ENCODE measurements at regions not wholly inside any gene's neighbourhood (a gene's known extent, or its start where the extent isn't known, plus 50 kb on each side); places are given as distances from the start of the nearest gene placed in this dataset.

DNA sequence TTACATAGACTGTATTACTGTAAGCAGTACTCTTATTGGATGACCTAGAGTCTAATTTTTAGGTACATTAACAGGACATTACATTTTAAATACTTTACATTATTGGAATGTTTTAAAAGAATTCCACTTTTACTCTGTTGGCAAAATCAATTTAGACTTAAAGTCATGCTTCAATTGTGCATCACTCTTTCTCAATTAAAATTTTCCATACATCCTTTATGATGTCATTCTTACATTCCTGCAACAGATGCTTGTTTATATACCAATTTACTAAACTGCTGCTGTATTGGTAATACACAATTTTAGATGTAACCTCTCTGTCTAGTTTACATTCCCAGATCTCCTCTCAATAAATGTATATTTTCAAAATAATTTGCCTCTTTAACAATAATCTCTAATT lies 440.1 kb downstream of the ZEB2 start:
- DNase-seq (ENCODE audit: low spot score), result no peak

DNA sequence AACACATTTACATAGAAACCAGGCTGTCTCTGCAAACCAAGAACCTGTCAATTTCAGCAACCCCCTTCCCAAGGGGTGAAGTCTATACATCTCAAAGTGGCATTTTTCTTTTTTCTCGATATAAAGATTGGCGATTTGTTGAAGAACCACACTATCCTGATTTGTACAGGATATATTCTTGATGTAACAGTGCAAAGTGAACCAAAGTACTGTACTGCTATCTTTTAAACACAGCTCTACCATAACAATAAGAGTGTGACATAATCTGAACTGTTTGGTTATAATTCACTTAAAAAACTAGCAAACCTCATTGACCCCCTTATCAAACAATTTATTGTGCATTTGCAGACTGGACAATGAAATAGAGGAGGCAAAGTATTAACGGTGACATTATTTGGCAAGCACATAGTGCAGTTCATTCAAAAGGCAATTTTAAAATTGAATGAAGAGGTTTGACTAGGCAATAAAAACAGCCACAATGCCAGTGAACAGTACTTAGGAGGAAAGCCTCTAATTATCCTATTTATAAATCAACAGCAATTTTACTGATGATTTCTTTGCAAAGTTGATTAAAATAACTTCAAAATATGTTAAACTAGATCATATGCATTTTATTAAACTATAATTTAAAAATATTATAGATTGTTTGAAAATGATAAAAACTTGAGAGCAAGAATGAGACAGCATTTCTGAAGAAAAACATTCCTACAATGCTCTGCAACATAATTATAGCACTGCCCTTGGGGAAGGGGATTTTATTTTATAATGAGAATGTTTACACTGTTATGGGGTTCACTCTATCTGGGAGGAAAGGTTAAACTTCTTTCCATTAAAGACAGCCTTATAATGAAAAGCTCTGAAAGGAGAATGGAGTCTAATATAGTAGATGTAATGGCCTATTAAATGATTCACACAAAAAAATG lies 440.9 kb downstream of the ZEB2 start:
- no peak for DNase-seq (ENCODE audit: low spot score)

DNA sequence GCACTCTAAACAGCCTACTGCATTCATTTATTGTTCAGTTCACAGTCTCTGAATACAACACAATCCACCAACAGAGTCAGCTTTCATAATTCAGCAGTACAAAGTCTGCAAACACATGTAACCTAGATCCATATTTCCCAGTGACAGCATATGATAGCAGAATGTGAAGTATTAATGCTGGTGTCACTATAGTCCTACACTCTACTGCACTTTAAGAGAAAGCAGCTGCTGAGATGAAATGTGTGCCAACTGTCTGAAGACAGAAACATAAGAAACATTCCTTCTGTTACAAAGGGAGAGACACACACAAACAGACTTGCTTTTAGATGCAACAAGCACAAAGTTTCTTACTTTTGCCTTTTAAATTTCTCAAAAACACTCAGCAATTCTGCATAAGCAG lies 441.8 kb downstream of the ZEB2 start:
- no peak for DNase-seq (ENCODE audit: low spot score)

DNA sequence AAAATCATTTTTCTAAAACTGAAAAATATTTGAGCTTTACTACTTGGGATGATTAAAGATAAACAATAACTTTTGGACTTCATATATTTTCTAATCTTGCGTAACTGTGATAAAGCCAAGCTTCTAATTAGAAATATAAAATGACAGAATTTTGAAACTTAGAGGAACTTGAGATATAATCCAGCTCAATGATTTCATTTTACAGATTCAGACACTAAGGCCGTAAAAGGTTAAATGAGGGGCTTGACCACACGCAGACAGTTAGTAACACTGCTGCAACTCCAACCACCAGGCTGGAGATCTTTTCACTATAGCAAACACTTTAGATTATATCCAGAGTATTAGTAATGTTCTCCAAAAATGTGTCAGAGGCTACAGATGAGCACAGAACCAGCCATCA lies 445.5 kb downstream of the ZEB2 start:
- no peak for DNase-seq (ENCODE audit: low spot score)

DNA sequence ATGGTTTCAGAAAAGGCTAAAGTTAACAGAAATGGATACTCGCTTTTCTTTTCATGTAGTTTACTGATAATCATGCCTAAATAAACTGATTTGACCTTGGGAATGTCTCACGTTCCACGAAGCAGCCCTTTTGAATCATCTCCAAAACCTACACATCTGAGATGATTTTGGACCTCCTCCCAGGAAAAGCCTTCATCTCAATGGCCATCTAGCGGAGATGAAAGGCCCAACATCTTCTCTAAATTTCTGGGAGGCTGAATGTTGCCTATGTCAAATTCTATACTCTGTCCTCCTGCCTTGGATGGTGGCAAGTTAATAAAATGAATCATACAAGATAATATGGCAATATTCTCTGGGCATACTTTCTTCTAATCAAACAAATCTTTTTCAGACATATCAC lies 448.5 kb downstream of the ZEB2 start:
- DNase-seq (ENCODE audit: low spot score), result no peak

DNA sequence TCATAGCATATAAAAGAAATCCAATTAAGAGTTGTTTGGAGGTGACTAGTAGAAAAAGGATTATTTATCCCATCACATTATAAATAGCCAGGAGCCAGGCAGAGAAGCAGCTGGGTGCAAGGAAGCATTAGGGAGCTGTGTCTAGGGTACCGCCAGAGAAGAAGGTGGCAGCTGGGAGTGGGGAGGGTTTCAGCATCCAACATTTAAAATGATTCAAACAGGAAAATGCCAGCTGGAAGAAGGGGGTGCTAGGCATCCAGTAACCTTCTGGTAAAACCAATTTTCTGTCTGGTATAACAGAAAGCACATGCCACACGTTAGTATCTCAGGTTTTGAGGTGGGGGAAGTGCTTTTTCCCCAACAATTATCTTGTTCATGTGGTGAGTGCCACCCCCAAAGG lies 452.4 kb downstream of the ZEB2 start:
- DNase-seq (ENCODE audit: low spot score), result no peak

DNA sequence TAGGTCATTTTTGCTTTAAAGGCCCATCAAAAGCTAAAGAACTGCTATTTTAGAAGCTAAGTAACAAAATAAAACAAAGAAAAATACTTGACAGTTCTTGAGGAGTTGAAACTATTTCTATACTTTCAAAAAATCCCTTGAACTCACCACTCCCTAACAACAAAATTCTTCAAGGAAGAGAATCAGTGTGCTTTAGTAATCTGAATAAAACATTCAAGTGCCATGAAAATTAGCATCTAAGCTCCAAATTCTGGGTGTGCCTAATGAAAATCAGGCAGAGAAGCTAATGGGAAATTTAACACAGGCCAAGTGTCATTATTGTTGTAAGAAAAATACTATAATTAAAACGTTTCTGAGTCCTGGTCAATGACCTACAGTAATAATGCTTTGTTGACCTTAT lies 456.3 kb downstream of the ZEB2 start:
- DNase-seq (ENCODE audit: low spot score), result no peak

DNA sequence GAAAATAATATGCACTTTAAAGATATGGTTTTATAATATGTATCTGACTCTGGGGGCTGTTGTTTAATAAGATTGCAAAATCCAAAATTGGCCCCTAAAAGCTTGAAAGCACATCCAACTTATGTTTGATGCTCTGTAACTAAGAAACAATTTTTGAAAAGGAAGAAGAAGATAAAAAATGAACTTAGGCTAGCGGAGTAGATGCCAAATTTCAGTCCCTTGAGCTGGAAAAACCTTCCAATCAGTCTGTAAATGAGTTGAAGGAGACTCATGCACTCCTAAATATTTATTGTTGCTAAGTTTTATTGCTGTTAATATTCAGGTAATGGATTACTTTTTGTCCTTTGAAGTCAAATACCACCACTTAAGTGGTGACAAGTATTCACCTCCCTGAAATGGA lies 465.0 kb downstream of the ZEB2 start:
- no peak for DNase-seq (ENCODE audit: low spot score)

DNA sequence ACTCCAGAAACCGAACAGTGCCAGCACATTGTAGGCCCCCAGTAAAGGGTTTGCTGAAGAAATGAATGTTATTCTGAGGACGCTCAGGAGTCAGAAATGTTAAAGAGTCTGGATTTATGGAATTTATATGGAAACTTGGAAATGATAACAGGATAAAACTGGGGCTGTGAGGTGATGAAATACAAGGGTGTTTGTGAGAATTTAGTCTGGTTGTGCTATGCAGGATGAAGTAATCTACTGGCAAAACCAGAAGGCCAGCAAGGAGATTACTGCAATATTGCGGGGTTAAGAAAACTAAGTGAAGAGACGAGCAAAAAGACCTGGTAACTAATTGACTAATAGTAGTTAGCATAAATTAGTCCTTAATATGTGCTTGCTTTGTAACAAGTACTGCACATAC lies 467.8 kb downstream of the ZEB2 start:
- no peak for DNase-seq (ENCODE audit: low spot score)

DNA sequence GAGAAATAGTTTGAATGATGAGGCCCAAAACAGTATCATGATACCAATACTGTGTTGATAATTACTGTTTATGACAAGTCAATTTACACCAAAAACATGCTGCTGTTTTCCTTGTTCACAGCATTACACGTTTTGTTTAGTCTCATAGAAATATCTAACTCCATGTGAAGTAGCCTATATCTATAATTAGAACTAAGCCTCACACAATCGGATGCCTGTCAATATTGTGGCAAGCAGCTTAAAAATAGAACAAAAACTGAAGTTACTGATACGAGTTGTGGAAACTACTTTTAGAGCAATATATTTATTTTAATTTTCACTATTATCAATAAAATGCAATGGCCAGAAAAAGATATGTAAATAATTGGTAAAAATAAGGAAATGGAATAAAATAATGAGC lies 470.8 kb downstream of the ZEB2 start:
- DNase-seq (ENCODE audit: low spot score), result no peak

DNA sequence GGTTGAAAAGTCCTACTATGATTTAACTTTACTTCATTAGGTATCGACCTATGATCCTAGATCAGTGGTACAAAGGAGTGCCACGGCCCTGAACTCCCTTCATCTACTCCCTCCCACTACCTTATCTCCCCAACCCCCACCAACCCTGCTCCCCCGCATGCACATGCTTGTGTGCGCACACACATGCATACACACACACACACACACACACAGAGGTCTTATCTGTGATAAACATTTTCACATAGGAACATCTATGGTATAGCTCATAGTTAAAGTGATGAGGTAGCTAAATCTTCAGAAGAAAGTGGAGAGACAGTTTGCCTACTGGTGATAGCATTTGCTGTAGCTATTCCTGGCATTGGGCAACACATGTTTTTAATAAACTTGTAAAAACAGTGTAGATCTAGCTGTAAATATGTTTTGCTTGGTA lies 471.3 kb downstream of the ZEB2 start:
- DNase-seq (ENCODE audit: low spot score), result no peak

DNA sequence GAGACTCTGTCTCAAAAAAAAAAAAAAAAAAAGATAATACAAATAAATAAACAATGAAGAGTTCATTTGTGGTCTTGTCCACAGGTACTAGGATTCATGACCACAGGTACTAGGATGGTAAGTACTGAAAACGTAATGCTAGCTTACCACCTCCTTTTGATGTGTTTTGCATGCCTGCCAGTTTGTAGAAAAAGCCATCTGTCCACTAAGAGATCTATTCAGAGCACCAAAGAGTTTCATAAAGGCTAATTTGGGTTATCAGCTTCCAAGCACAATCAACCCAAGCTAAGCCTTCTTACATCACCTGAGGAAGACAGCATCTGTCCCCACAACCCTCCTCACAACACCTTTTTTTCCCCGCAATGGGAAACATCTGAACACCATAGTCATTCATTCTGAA lies 477.2 kb downstream of the ZEB2 start:
- DNase-seq (ENCODE audit: low spot score), result no peak

DNA sequence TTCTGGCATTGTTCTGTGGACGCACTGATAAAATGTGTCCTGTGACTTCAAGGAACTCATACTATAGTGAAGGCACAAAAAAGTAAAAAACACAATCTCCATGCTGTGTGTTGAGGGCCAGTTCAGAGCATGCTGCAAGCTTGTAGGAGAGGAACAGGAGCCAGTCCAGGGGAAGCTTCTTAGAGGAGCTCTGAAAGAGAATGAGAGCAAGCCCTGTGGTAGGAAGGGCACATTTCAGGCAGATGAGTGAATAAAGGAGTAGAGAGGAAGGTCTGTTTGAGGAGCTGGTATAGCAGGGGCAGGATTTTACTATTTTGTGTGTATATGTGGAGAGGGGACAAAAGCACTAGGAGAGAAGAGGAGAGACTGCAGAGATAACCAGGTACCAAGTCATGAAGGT lies 478.3 kb downstream of the ZEB2 start:
- DNase-seq (ENCODE audit: low spot score), result no peak

DNA sequence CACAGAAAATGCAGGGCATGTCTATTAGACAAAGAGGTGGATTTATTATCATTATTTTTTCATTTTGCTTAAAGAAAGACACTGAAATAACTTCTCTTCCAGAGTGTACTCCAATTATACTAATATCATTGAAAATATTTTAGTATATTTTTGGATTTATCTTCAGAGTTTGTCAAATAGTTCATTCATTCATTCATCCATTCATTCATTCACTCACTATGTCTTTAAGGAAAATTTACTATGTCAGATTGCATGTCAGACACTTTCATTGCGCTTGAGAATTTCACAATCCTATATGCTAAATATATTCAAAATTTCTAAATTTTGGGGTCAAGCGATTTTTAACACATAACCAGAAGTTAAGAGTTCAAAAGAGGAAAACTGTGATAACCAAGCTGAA lies 479.1 kb downstream of the ZEB2 start:
- no peak for DNase-seq (ENCODE audit: low spot score)

DNA sequence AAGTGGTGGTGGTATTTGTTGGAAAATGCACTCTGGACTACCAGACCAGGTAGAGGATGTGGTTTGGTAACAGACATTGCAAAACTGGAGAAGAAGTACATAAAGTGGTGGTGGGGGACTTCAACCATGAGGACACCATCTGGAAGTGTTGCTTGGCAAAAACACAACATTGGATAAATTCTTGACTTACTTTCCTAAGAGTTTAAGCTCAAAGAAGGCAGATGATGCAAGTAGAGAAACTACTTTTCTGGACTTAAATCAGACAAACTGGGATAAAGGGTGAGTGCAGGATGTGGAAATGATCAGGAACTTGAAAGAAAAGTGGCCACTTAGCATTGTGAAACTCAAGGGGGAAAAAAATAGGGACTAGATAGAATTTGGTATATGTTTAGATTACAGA lies 487.4 kb downstream of the ZEB2 start:
- DNase-seq (ENCODE audit: low spot score), result no peak

DNA sequence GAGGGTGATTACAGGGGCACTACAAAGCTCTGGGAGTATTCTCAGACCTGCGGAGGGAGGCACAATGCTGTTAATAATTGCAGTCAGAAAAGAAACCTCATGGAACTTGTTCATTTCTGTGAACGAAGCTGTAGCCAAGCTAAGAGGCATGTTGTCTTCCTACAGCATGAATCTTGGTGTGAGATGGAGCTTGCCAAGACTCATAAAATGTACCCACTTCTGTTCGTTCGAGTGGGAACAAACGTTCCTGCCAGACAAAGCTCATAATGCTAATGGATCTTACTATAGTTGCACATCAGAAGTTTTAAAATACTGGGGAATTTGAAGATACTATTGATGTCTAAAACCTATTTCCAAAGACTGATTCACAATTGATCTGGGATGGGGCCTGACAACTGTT lies 489.1 kb downstream of the ZEB2 start:
- DNase-seq (ENCODE audit: low spot score), result no peak

DNA sequence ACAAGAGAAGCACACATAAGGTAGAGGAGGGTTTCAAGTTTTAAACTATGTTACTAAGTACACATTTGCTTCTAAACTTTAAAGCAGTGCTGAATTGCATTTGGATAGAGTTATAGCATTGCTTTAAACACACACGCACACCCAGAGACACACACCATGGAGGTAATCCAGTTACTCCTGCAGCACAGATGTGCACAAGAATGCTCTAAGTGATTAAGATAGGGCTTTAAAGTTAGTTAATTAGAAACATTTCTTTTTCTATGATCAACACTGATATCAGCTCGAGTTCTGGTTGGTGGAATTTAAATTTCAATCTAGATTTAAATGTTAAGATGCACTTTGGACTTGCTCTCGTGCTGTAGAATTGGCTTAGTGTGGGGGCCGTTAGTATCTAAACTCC lies 492.3 kb downstream of the ZEB2 start:
- DNase-seq (ENCODE audit: low spot score), result no peak

DNA sequence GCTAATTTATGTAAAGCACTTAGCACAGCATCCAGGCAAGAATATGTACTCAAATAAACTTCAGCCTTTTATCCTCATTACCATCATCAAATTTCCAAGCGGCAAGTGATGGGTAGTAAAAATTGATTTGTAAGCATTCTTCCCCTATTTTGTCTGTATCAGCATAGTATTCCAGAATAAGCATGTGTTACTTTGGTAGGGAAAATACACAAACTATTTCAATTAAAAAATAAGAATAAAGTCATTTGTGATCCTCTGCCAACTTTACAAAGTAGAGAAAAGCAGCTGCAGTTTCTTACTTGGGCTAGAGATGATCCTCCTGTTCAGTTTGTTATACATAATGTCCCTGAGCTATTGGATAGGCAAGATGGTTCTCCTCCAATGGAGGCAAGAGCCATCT lies 493.2 kb downstream of the ZEB2 start:
- no peak for DNase-seq (ENCODE audit: low spot score)

DNA sequence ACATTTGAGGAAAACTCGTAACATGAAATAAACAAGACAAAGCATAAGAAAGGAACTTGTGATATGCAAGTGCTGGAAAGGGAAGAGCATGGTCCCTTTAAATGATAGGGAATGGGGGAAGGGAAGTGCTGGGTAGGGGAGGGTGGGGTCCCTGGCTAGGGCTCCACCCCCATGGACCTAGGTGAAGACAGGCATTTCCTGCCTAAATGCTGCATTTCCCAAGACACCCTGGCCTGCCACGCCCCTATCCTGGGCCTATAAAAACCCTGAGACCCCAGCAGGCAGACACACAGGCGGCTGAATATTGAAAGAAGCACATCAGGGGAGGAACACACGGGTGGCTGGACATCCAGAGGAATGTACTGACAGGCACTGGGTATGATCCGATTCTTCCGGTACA lies 499.9 kb downstream of the ZEB2 start:
- no peak for DNase-seq (ENCODE audit: low spot score)

DNA sequence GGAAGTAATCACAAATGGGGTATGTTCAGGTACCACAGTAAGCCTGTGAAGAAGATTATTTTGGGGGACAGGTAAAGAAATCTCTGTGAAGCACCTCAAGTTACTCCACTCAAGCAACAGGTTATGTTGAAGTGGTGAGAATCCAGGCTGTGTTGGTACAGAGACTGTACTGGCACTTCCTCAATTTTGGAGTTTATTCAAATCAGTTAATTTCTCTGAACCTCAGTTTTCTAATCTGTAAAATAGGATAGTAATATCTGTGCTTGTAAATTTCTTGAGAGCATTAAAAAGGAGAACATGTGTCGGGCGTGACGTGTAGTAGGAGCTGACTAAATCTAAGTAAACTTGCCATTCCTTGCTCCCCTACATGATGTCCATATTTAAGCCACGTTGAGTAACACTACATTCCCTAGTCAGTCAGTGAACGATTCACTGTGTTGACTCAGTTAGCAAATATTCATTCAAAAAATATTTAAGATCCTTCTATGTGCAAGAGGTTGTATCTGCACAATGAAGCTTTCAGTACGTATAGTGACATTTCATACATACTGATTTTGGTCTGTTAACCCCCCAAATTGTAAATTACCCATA lies 504.2 kb downstream of the ZEB2 start:
- peak; percentile 2 for DNase-seq (ENCODE audit: low spot score)

DNA sequence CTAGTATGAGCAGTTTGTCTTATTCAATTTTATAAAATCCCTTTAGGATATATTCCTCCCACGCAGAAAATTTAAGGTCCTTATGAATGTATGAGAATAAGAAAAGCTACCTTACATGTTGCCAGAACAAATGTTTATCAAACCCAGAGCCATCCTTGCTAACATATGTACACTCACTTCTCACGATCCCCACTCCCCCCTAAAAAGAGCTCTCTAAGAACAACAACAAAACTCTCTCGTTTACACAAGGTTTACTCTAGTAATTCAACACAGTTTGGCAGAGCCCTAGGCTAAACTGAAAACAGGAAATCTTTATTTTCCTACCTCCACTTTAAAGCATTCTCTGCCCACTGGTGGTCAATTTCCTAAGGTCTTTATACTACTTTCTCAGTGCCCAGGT lies 504.9 kb downstream of the ZEB2 start:
- DNase-seq (ENCODE audit: low spot score), result no peak

DNA sequence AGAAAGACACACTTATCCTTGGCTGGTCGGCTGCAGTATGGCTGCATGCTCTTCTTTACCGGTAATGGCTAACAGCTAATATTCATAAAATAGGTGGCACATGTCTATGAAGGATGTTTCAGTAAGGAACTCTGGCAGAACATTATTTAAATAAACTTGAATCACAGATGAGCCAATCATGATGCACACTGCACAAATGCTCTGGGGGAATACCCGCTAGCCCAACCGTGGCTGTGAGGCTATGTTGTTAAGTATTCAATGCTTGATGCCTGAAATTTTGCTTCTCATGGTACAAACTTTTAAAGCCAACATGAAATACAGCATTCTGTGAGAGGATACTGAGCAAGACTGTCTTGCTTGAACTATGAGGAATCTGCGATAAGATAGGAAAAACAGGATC lies 505.8 kb downstream of the ZEB2 start:
- DNase-seq (ENCODE audit: low spot score), result no peak

DNA sequence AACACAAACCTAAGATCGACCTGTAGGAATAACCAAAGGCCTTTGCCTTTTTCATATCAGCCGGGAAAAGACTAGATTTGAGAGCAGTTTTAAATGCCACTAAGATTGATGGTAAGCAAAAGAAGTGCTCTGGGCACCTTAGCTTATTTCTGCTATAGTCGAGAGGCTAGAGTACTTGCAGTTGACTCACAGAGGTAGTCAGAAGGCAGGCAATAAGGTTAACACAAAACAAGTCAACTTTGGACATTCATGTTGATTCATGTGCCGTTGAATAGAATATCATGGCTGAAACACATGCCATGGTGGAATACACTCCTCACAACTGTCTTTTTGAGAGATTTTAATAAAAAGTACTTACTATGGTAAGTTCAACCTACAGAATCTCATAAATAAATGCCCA lies 507.6 kb downstream of the ZEB2 start:
- no peak for DNase-seq (ENCODE audit: low spot score)

DNA sequence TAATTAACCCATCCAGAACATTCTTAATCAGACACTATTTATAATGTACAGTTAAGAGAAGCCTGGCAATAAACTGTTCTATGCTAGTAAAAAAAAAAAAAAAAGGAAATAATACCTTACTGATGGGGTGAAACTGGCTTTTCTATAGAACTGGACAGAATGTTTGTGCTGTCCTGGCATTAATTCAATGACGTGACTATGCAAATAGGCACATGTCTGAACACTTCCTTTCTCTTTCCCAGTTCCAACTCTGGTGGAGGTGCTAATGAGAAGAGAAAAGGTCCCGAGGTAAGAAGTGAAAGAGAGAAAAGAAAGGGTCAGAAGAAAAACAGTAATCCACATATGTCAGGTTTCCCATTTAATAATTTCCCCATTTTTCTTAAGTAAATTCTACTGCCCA lies 508.4 kb downstream of the ZEB2 start:
- no peak for DNase-seq (ENCODE audit: low spot score)

Measured in A172 (cell line).